Spinal cord (tissue), 9 donors: ENCODE measurements at regions not wholly inside any gene's neighbourhood (a gene's known extent, or its start where the extent isn't known, plus 50 kb on each side); places are given as distances from the start of the nearest gene placed in this dataset.
A peak's percentile ranks its signal among the peaks of the same experiment; 100 is the strongest.

ENCODE experiments used
- DNase-seq, 6 donors: peaks; one replicate each; pipeline versions ENCODE4 v3.0.0 to v3.0.0-alpha.2; 2013 to 2015; ENCODE audit warnings: low spot score in 6 of 6, low read depth in 4 of 6
- H3K27ac ChIP-seq: one replicate; pipeline ENCODE4 v1.5.1; 2013; ENCODE audit warnings: low read depth, low read length, control low read depth
- H3K27me3 ChIP-seq: one replicate; pipeline ENCODE4 v1.6.1; 2013; ENCODE audit warnings: low read length; ENCODE audit not compliant: control insufficient read depth, insufficient read depth
- H3K36me3 ChIP-seq: one replicate; pipeline ENCODE4 v1.6.1; 2013; ENCODE audit warnings: low read length; ENCODE audit not compliant: control insufficient read depth, insufficient read depth
- H3K4me1 ChIP-seq: one replicate; pipeline ENCODE4 v1.6.1; 2013; ENCODE audit warnings: low read length; ENCODE audit not compliant: control insufficient read depth, insufficient read depth
- H3K4me3 ChIP-seq: one replicate; pipeline ENCODE4 v1.5.1; 2013; ENCODE audit warnings: low read depth, low read length, control low read depth
- H3K9me3 ChIP-seq: one replicate; pipeline ENCODE4 v1.6.1; 2013; ENCODE audit warnings: low read length; ENCODE audit not compliant: control insufficient read depth, insufficient read depth
- WGBS: methylation state at CpG from one replicate; pipeline ENCODE4 v1.1.5; 2013; ENCODE audit warnings: missing lambda C conversion rate; ENCODE audit not compliant: insufficient coverage; 5-methylcytosine and 5-hydroxymethylcytosine counted together
- donor health status: healthy.

GRCh38 chr4:137663251-137664045 is 131.2 kb upstream of the PCDH18 start:
- peak overlapping the region; percentile 59 for H3K27ac ChIP-seq
- no peak overlapping the region for H3K4me3 ChIP-seq
- WGBS, result 74% methylated on average over 2 of the region's 5 CpGs
- DNase-seq, result no peak
- H3K4me1 ChIP-seq, result no peaks in the 10 kb centered on the region
- H3K27me3 ChIP-seq, result no peaks in the 10 kb centered on the region
- no peaks in the 10 kb centered on the region for H3K9me3 ChIP-seq
- no peaks in the 10 kb centered on the region for H3K36me3 ChIP-seq

GRCh38 chr4:137661693-137662092 is 129.4 kb upstream of the PCDH18 start:
- Histone ChIP-seq H3K36me3 (no peaks in the 10 kb centered on the region), H3K4me1 (no peaks in the 10 kb centered on the region), H3K9me3 (no peaks in the 10 kb centered on the region), H3K27me3 (no peaks in the 10 kb centered on the region), H3K4me3 (no peak overlapping the region), H3K27ac (no peak overlapping the region)
- WGBS, result 100% methylated on average over 2 of the region's 2 CpGs
- DNase-seq, result no peak

GRCh38 chr4:137660211-137660610 is 127.9 kb upstream of the PCDH18 start:
- Histone ChIP-seq H3K27me3 (no peaks in the 10 kb centered on the region), H3K4me3 (no peak overlapping the region), H3K9me3 (no peaks in the 10 kb centered on the region), H3K27ac (no peak overlapping the region), H3K36me3 (no peaks in the 10 kb centered on the region), H3K4me1 (no peaks in the 10 kb centered on the region)
- no peak for DNase-seq
- WGBS, result 89% methylated on average over 4 of the region's 4 CpGs

GRCh38 chr4:137659431-137659830 is 127.1 kb upstream of the PCDH18 start:
- Histone ChIP-seq H3K4me3 (no peak overlapping the region), H3K4me1 (no peaks in the 10 kb centered on the region), H3K27me3 (no peaks in the 10 kb centered on the region), H3K27ac (no peak overlapping the region), H3K9me3 (no peaks in the 10 kb centered on the region), H3K36me3 (no peaks in the 10 kb centered on the region)
- no peak for DNase-seq
- no CpG with 5 or more reads among the region's 1 CpG for WGBS

GRCh38 chr4:137656661-137657060 is 124.4 kb upstream of the PCDH18 start:
- no CpG with 5 or more reads among the region's 2 CpGs for WGBS
- H3K36me3 ChIP-seq, result no peaks in the 10 kb centered on the region
- no peak overlapping the region for H3K4me3 ChIP-seq
- H3K9me3 ChIP-seq, result no peaks in the 10 kb centered on the region
- no peaks in the 10 kb centered on the region for H3K4me1 ChIP-seq
- DNase-seq, result no peak
- H3K27me3 ChIP-seq, result no peaks in the 10 kb centered on the region
- no peak overlapping the region for H3K27ac ChIP-seq

- H3K36me3 ChIP-seq, result no peaks in the 10 kb centered on the region
- WGBS, result no CpG with 5 or more reads among the region's 1 CpG
- H3K9me3 ChIP-seq, result no peaks in the 10 kb centered on the region
- H3K4me1 ChIP-seq, result no peaks in the 10 kb centered on the region
- H3K4me3 ChIP-seq, result no peak overlapping the region
- H3K27ac ChIP-seq, result no peak overlapping the region
- no peaks in the 10 kb centered on the region for H3K27me3 ChIP-seq
- DNase-seq, result no peak
Measured at GRCh38 chr4:137655302-137655701, 123.0 kb upstream of the PCDH18 start.

- Histone ChIP-seq H3K27ac (no peak overlapping the region), H3K36me3 (no peaks in the 10 kb centered on the region), H3K4me3 (no peak overlapping the region), H3K27me3 (no peaks in the 10 kb centered on the region), H3K9me3 (no peaks in the 10 kb centered on the region), H3K4me1 (no peaks in the 10 kb centered on the region)
- WGBS, result 100% methylated on average over 1 of the region's 3 CpGs
- no peak for DNase-seq
Measured at GRCh38 chr4:137651128-137651527, 118.8 kb upstream of the PCDH18 start.

- no peaks in the 10 kb centered on the region for H3K36me3 ChIP-seq
- H3K4me3 ChIP-seq, result no peak overlapping the region
- H3K27ac ChIP-seq, result no peak overlapping the region
- no peaks in the 10 kb centered on the region for H3K4me1 ChIP-seq
- DNase-seq, result no peak
- H3K27me3 ChIP-seq, result no peaks in the 10 kb centered on the region
- H3K9me3 ChIP-seq, result no peaks in the 10 kb centered on the region
- no CpG with 5 or more reads among the region's 3 CpGs for WGBS
Measured at GRCh38 chr4:137649711-137650450, 117.6 kb upstream of the PCDH18 start.

GRCh38 chr4:137648531-137648930 is 116.2 kb upstream of the PCDH18 start:
- no peak overlapping the region for H3K27ac ChIP-seq
- WGBS, result no CpG with 5 or more reads among the region's 4 CpGs
- no peaks in the 10 kb centered on the region for H3K27me3 ChIP-seq
- no peaks in the 10 kb centered on the region for H3K4me1 ChIP-seq
- DNase-seq, result no peak
- no peak overlapping the region for H3K4me3 ChIP-seq
- no peaks in the 10 kb centered on the region for H3K9me3 ChIP-seq
- no peaks in the 10 kb centered on the region for H3K36me3 ChIP-seq

GRCh38 chr4:137647375-137647774 is 115.1 kb upstream of the PCDH18 start:
- no peaks in the 10 kb centered on the region for H3K36me3 ChIP-seq
- H3K27ac ChIP-seq, result no peak overlapping the region
- no peak overlapping the region for H3K4me3 ChIP-seq
- H3K27me3 ChIP-seq, result no peaks in the 10 kb centered on the region
- DNase-seq, result no peak
- H3K4me1 ChIP-seq, result no peaks in the 10 kb centered on the region
- H3K9me3 ChIP-seq, result no peaks in the 10 kb centered on the region
- WGBS, result no CpG with 5 or more reads among the region's 1 CpG
